Activated CD4-positive, alpha-beta T cell treated with anti-CD3 and anti-CD28 coated beads, Interleukin-2, amount 50 U/mL, for 16 hours (primary cell): ENCODE measurements at regions not wholly inside any gene's neighbourhood (a gene's known extent, or its start where the extent isn't known, plus 50 kb on each side); places are given as distances from the start of the nearest gene placed in this dataset.
A peak's percentile ranks its signal among the peaks of the same experiment; 100 is the strongest.
"Not testable (repeated sequence)": the region's sequence is repeated elsewhere in the genome, so short reads cannot be mapped to it uniquely, and the experiment has no call there.

Source experiments
- DNase-seq: peaks from one replicate; pipeline ENCODE4 v3.0.0-alpha.2; 2020

- DNase-seq: no peak
Measured at GRCh38 chr7:131656980-131657723, 100.7 kb upstream of the PODXL start.

GRCh38 chr7:131655866-131656265 lies 99.4 kb upstream of the PODXL start:
- DNase-seq: no peak

- DNase-seq: no peak
Measured at GRCh38 chr7:131655447-131655846, 99.0 kb upstream of the PODXL start.

- peak; percentile 80 for DNase-seq
Measured at GRCh38 chr7:131654668-131655326, 98.4 kb upstream of the PODXL start.

- no peak for DNase-seq
Measured at GRCh38 chr7:131654249-131654558, 97.8 kb upstream of the PODXL start.

GRCh38 chr7:131653418-131654248 lies 97.2 kb upstream of the PODXL start:
- DNase-seq: no peak

GRCh38 chr7:131652934-131653333 lies 96.5 kb upstream of the PODXL start:
- DNase-seq: no peak

- DNase-seq: no peak
Measured at GRCh38 chr7:131652194-131652593, 95.8 kb upstream of the PODXL start.

GRCh38 chr7:131649879-131650278 lies 93.5 kb upstream of the PODXL start:
- DNase-seq: no peak

GRCh38 chr7:131649003-131649541 lies 92.6 kb upstream of the PODXL start:
- DNase-seq: no peak

GRCh38 chr7:131648491-131648890 lies 92.1 kb upstream of the PODXL start:
- no peak for DNase-seq

- DNase-seq: no peak
Measured at GRCh38 chr7:131646203-131646602, 89.8 kb upstream of the PODXL start.

GRCh38 chr7:131642429-131642828 lies 86.0 kb upstream of the PODXL start:
- DNase-seq: no peak

- DNase-seq: no peak
Measured at GRCh38 chr7:131640686-131641085, 84.3 kb upstream of the PODXL start.

GRCh38 chr7:131638641-131639430 lies 82.4 kb upstream of the PODXL start:
- no peak for DNase-seq

GRCh38 chr7:131637859-131638258 lies 81.4 kb upstream of the PODXL start:
- no peak for DNase-seq

- DNase-seq: no peak
Measured at GRCh38 chr7:131636092-131636491, 79.7 kb upstream of the PODXL start.

GRCh38 chr7:131634197-131634596 lies 77.8 kb upstream of the PODXL start:
- DNase-seq: not testable (repeated sequence)

- DNase-seq: no peak
Measured at GRCh38 chr7:131633342-131633843, 77.0 kb upstream of the PODXL start.

GRCh38 chr7:131630427-131630826 lies 74.0 kb upstream of the PODXL start:
- no peak for DNase-seq

GRCh38 chr7:131629217-131629882 lies 72.9 kb upstream of the PODXL start:
- DNase-seq: no peak

- no peak for DNase-seq
Measured at GRCh38 chr7:131628634-131629033, 72.2 kb upstream of the PODXL start.
